ENCODE measurements at regions not wholly inside any gene's neighbourhood (a gene's known extent, or its start where the extent isn't known, plus 50 kb on each side); places are given as distances from the start of the nearest gene placed in this dataset.

- no peaks in the 10 kb centered on the region for H3K36me3 ChIP-seq
- intact Hi-C loops (cut with DNase I), result no loop called here
- ATAC-seq, result no peak
Measured at GRCh38 chr14:27557445-27557844, 959.6 kb upstream of the NOVA1 start.

GRCh38 chr14:27559848-27560247 is 962.0 kb upstream of the NOVA1 start:
- no peaks in the 10 kb centered on the region for H3K27me3 ChIP-seq
- H3K4me1 ChIP-seq, result no peaks in the 10 kb centered on the region
- no peak overlapping the region for H3K4me3 ChIP-seq
- H3K27ac ChIP-seq, result no peak overlapping the region
- TF ChIP-seq CTCF (IDR thresholded peaks at IDR 0.05), result no peak
- H3K36me3 ChIP-seq, result no peaks in the 10 kb centered on the region
- DNase-seq, result no peak
- intact Hi-C loops (cut with DNase I), result no loop called here
- H3K9me3 ChIP-seq, result no peaks in the 10 kb centered on the region
- ATAC-seq, result no peak

More at GRCh38 chr14:27557445-27557844, 959.6 kb upstream of the NOVA1 start:
- Histone ChIP-seq H3K9me3 (no peaks in the 10 kb centered on the region), H3K27ac (no peak overlapping the region), H3K4me1 (no peaks in the 10 kb centered on the region), H3K27me3 (no peaks in the 10 kb centered on the region), H3K4me3 (no peak overlapping the region)
- TF ChIP-seq CTCF (IDR thresholded peaks at IDR 0.05), result no peak
- WGBS, 2 donors, result 51 to 52% methylated on average over 2 of the region's 2 CpGs
- no peak for DNase-seq

GRCh38 chr14:27566843-27567382 is 969.1 kb upstream of the NOVA1 start:
- intact Hi-C loops (cut with DNase I), result no loop called here
- ATAC-seq, result no peak
- no peak overlapping the region for H3K27ac ChIP-seq
- no peaks in the 10 kb centered on the region for H3K36me3 ChIP-seq
- TF ChIP-seq CTCF (IDR thresholded peaks at IDR 0.05), result no peak
- no peaks in the 10 kb centered on the region for H3K27me3 ChIP-seq
- no peaks in the 10 kb centered on the region for H3K4me1 ChIP-seq
- H3K4me3 ChIP-seq, result no peak overlapping the region
- WGBS, 2 donors, result 69% methylated on average over 1 of the region's 1 CpG
- no peaks in the 10 kb centered on the region for H3K9me3 ChIP-seq
- DNase-seq, result no peak

- H3K27ac ChIP-seq, result no peak overlapping the region
- 90 to 95% methylated on average over 2 of the region's 2 CpGs for WGBS, 2 donors
- H3K9me3 ChIP-seq, result peaks cover 0 to 31% (median 6%) of the 10 kb centered on the region in 11 donors
- ATAC-seq (no peak), DNase-seq (no peak)
- no peaks in the 10 kb centered on the region for H3K36me3 ChIP-seq
- H3K27me3 ChIP-seq, result no peaks in the 10 kb centered on the region
- H3K4me1 ChIP-seq, result no peaks in the 10 kb centered on the region
- intact Hi-C loops (cut with DNase I), result no loop called here
- no peak for TF ChIP-seq CTCF (IDR thresholded peaks at IDR 0.05)
- no peak overlapping the region for H3K4me3 ChIP-seq
Measured at GRCh38 chr14:27573018-27573417, 975.2 kb upstream of the NOVA1 start.

Data from heart right ventricle (tissue), 16 donors.